Mammary epithelial cell (primary cell): ENCODE measurements at regions not wholly inside any gene's neighbourhood (a gene's known extent, or its start where the extent isn't known, plus 50 kb on each side); places are given as distances from the start of the nearest gene placed in this dataset.

Experiments
- EZH2 ChIP-seq: IDR thresholded peaks from 2 replicates; pipeline ENCODE4 v1.6.1; 2012; ENCODE audit warnings: low read length, inconsistent platforms, borderline replicate concordance
- TF ChIP-seq, protein P1 (sequence below), 2 donors: IDR thresholded peaks in 1 of 2; conservative IDR thresholded peaks in 1 of 2; 2 replicates each; pipeline ENCODE4 v1.5.1; 2011 to 2012; ENCODE audit warnings: inconsistent platforms in 2 of 2, low read length in 2 of 2, mild to moderate bottlenecking in 2 of 2, control low read depth in 1 of 2, low read depth in 1 of 2; ENCODE audit not compliant: insufficient read depth in 1 of 2; ENCODE audit errors: extremely low read depth in 1 of 2

DNA sequence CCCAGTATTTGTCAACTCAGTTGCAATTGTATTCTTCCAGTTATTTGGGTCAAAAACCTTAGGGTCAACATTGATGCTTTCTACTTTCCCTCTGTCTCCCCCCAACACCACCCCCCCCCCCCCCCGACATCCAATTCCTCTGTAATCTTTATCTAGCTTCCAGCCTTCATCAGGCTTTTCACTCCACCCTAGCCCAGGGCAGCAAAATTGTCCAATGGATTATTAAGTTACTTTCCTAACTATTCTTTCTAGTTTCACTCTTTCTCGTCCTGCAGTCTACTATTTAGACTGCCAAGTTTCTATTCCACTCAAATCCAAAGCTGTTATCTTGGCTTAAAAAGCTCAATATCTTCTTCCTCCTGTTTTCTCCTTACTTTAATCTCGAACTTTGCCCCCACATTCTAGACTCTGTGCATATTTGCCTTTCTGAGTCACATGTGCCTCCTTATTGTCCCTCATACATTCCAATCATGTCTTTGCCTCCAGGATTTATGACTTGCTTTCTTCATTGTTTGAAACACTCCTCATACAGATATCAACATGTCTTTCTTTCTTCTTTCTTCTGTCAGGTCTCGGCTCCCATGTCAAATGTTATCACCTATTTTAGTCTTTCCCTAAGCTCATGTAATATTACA, 196.6 kb upstream of the TMEM196 start:
- TF ChIP-seq, protein P1, sequence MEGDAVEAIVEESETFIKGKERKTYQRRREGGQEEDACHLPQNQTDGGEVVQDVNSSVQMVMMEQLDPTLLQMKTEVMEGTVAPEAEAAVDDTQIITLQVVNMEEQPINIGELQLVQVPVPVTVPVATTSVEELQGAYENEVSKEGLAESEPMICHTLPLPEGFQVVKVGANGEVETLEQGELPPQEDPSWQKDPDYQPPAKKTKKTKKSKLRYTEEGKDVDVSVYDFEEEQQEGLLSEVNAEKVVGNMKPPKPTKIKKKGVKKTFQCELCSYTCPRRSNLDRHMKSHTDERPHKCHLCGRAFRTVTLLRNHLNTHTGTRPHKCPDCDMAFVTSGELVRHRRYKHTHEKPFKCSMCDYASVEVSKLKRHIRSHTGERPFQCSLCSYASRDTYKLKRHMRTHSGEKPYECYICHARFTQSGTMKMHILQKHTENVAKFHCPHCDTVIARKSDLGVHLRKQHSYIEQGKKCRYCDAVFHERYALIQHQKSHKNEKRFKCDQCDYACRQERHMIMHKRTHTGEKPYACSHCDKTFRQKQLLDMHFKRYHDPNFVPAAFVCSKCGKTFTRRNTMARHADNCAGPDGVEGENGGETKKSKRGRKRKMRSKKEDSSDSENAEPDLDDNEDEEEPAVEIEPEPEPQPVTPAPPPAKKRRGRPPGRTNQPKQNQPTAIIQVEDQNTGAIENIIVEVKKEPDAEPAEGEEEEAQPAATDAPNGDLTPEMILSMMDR (conservative IDR thresholded peaks at IDR 0.05 in 1 of 2, IDR thresholded peaks at IDR 0.05 in 1 of 2; ENCODE audit: extremely low read depth in 1 of 2, insufficient read depth in 1 of 2, low read depth in 1 of 2, low read length in 2 of 2) = no peak
- TF ChIP-seq EZH2 = no peak
